Mesenchymal stem cell (in vitro differentiated cells and primary cell): ENCODE measurements at regions not wholly inside any gene's neighbourhood (a gene's known extent, or its start where the extent isn't known, plus 50 kb on each side); places are given as distances from the start of the nearest gene placed in this dataset.
"Not testable (repeated sequence)": the region's sequence is repeated elsewhere in the genome, so short reads cannot be mapped to it uniquely, and the experiment has no call there.

ENCODE experiments used
- DNase-seq: peaks from one replicate; pipeline ENCODE4 v3.0.0-alpha.2; 2013
- H2AFZ ChIP-seq: one replicate; pipeline ENCODE4 v1.6.1; 2013; ENCODE audit warnings: low read depth, mild to moderate bottlenecking, control low read depth, inconsistent platforms, low read length, moderate library complexity
- H2AK5ac ChIP-seq: 2 replicates; pipeline ENCODE4 v1.6.1; 2013; ENCODE audit warnings: low read length, moderate library complexity, mild to moderate bottlenecking, inconsistent platforms; ENCODE audit not compliant: severe bottlenecking
- H2BK120ac ChIP-seq: one replicate; pipeline ENCODE4 v1.6.1; 2013; ENCODE audit warnings: low read depth, mild to moderate bottlenecking, inconsistent platforms, low read length, moderate library complexity
- H2BK12ac ChIP-seq, 2 experiments: one replicate each; pipeline ENCODE4 v1.6.1; 2013; ENCODE audit warnings: inconsistent platforms in 2 of 2, low read length in 2 of 2, mild to moderate bottlenecking in 2 of 2, moderate library complexity in 2 of 2, control low read depth in 1 of 2
- H2BK15ac ChIP-seq: one replicate; pipeline ENCODE4 v1.6.1; 2013; ENCODE audit warnings: mild to moderate bottlenecking, low read depth, inconsistent platforms; ENCODE audit not compliant: poor library complexity, severe bottlenecking
- H2BK5ac ChIP-seq: 2 replicates; pipeline ENCODE4 v1.6.1; 2013; ENCODE audit warnings: low read depth, mild to moderate bottlenecking, low read length, control low read depth, inconsistent platforms; ENCODE audit not compliant: poor library complexity, severe bottlenecking
- H3K14ac ChIP-seq, 2 experiments: one replicate each; pipeline ENCODE4 v1.6.1; 2013; ENCODE audit warnings: inconsistent platforms in 2 of 2, low read length in 2 of 2, control low read depth in 1 of 2, mild to moderate bottlenecking in 1 of 2, moderate library complexity in 1 of 2
- H3K18ac ChIP-seq, 2 experiments: one replicate each; pipeline ENCODE4 v1.6.1; 2013; ENCODE audit warnings: inconsistent platforms in 2 of 2, low read length in 2 of 2, control low read depth in 1 of 2, low read depth in 1 of 2, mild to moderate bottlenecking in 1 of 2
- H3K23ac ChIP-seq, 2 experiments: one replicate each; pipeline ENCODE4 v1.6.1; 2013; ENCODE audit warnings: inconsistent platforms in 2 of 2, low read length in 2 of 2, mild to moderate bottlenecking in 2 of 2, moderate library complexity in 2 of 2, control low read depth in 1 of 2
- H3K27ac ChIP-seq: 2 replicates; pipeline ENCODE4 v1.5.1; 2013; ENCODE audit warnings: mild to moderate bottlenecking, moderate library complexity, low read length, control low read depth, inconsistent platforms; ENCODE audit not compliant: poor library complexity, severe bottlenecking
- H3K27me3 ChIP-seq, 2 experiments: 2 replicates each; pipeline versions ENCODE4 v1.6.1 to v1.7.0; 2013; ENCODE audit warnings: low read length in 2 of 2, mild to moderate bottlenecking in 2 of 2, moderate library complexity in 2 of 2, control low read depth in 1 of 2, inconsistent platforms in 1 of 2; ENCODE audit not compliant: control insufficient read depth in 1 of 2, insufficient read depth in 1 of 2
- H3K36me3 ChIP-seq, 2 experiments: 2 replicates each; pipeline versions ENCODE4 v1.6.1 to v1.7.0; 2013; ENCODE audit warnings: low read length in 2 of 2, control low read depth in 1 of 2, inconsistent platforms in 1 of 2, low read depth in 1 of 2, mild to moderate bottlenecking in 1 of 2; ENCODE audit not compliant: insufficient read depth in 2 of 2, control insufficient read depth in 1 of 2
- H3K4ac ChIP-seq, 2 experiments: one replicate each; pipeline ENCODE4 v1.6.1; 2013; ENCODE audit warnings: inconsistent platforms in 2 of 2, low read length in 2 of 2, mild to moderate bottlenecking in 2 of 2, moderate library complexity in 2 of 2, control low read depth in 1 of 2, low read depth in 1 of 2
- H3K4me1 ChIP-seq: 2 replicates; pipeline ENCODE4 v1.6.1; 2013; ENCODE audit warnings: low read depth, low read length, control low read depth; ENCODE audit not compliant: control insufficient read depth, insufficient read depth
- H3K4me2 ChIP-seq: 2 replicates; pipeline ENCODE4 v1.6.1; 2013; ENCODE audit warnings: low read length, mild to moderate bottlenecking, inconsistent platforms; ENCODE audit not compliant: poor library complexity, severe bottlenecking
- H3K4me3 ChIP-seq, 2 experiments: 2 replicates each; pipeline versions ENCODE4 v1.5.1 to v1.7.0; 2013; ENCODE audit warnings: low read length in 2 of 2, mild to moderate bottlenecking in 2 of 2, control low read depth in 1 of 2, low read depth in 1 of 2; ENCODE audit not compliant: insufficient read depth in 1 of 2
- H3K79me1 ChIP-seq: replicated peaks from 2 replicates; pipeline ENCODE4 v1.6.1; 2013; ENCODE audit warnings: mild to moderate bottlenecking, control low read depth, low read length, inconsistent platforms; ENCODE audit not compliant: poor library complexity, severe bottlenecking
- H3K9ac ChIP-seq: 2 replicates; pipeline ENCODE4 v1.7.0; 2013; ENCODE audit warnings: mild to moderate bottlenecking, low read length, moderate library complexity
- H3K9me3 ChIP-seq: 2 replicates; pipeline ENCODE4 v1.7.0; 2013; ENCODE audit warnings: mild to moderate bottlenecking, low read length; ENCODE audit not compliant: control insufficient read depth
- H4K8ac ChIP-seq: one replicate; pipeline ENCODE4 v1.6.1; 2013; ENCODE audit warnings: inconsistent platforms, mild to moderate bottlenecking, low read length, moderate library complexity
- H4K91ac ChIP-seq: one replicate; pipeline ENCODE4 v1.6.1; 2013; ENCODE audit warnings: mild to moderate bottlenecking, low read length, inconsistent platforms
- WGBS: methylation state at CpG from one replicate; pipeline ENCODE4 v1.1.7; 2013; ENCODE audit warnings: mixed read lengths; 5-methylcytosine and 5-hydroxymethylcytosine counted together

GRCh38 chr4:84245042-84245441 is 254.1 kb downstream of the NKX6-1 start:
- not testable (repeated sequence) for H3K4me2 ChIP-seq, H3K27ac ChIP-seq, H2AFZ ChIP-seq, H3K27me3 ChIP-seq, H3K79me1 ChIP-seq, H3K23ac ChIP-seq, H2AK5ac ChIP-seq, H3K4me3 ChIP-seq, H3K36me3 ChIP-seq, H2BK12ac ChIP-seq, DNase-seq, H4K91ac ChIP-seq, H4K8ac ChIP-seq, H3K18ac ChIP-seq, H3K4me1 ChIP-seq, H2BK5ac ChIP-seq, H2BK15ac ChIP-seq, H3K14ac ChIP-seq, H3K9ac ChIP-seq, H2BK120ac ChIP-seq, H3K4ac ChIP-seq, H3K9me3 ChIP-seq
- WGBS: 86% methylated on average over 14 of the region's 14 CpGs

DNA sequence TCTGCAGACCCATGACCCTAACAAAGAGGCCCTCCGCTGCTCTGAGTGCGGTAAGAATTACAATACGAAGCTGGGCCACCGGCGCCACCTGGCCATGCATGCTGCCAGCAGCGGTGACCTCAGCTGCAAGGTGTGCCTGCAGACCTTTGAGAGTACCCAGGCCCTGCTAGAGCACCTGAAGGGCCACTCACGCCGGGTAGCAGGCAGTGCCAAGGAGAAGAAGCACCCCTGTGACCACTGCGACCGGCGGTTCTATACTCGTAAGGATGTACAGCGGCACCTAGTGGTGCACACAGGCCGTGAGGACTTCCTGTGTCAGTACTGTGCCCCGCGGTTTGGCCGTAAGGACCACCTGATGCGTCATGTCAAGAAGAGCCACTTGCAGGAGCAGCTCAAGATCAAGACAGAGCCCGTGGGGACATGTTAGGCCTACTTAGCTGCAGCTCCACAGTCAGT is 254.7 kb downstream of the NKX6-1 start:
- not testable (repeated sequence) for H3K4ac ChIP-seq, H2BK15ac ChIP-seq, H3K14ac ChIP-seq, H2BK12ac ChIP-seq, H3K4me2 ChIP-seq, H3K79me1 ChIP-seq, H3K18ac ChIP-seq, H3K4me1 ChIP-seq, H4K8ac ChIP-seq, H3K27me3 ChIP-seq, H2AFZ ChIP-seq, DNase-seq, H2BK120ac ChIP-seq, H2AK5ac ChIP-seq, H3K27ac ChIP-seq, H2BK5ac ChIP-seq, H3K9me3 ChIP-seq, H4K91ac ChIP-seq, H3K36me3 ChIP-seq, H3K9ac ChIP-seq, H3K23ac ChIP-seq, H3K4me3 ChIP-seq
- WGBS: 91% methylated on average over 19 of the region's 19 CpGs

DNA sequence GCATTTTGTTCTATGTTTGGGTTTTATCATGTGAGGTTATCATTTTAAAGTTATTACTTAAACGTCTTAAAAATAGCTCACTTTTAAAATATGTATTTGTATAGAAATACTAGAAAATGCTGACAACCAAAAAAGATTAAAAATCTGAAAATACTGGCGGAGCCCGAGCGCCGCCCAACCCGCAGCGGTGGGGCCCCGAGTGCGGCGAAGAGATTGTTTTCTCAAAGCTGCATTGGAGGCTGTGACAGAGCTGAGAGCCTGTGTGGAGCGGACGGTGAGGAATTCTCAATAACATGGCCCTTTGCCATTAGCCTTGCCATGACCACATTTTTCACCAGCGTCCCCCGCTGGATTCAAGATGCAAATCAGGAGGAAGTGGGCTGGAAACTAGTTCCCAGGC is 255.4 kb downstream of the NKX6-1 start:
- no peak overlapping the region for H3K14ac ChIP-seq
- no peak overlapping the region for H3K23ac ChIP-seq
- no peaks in the 10 kb centered on the region for H3K79me1 ChIP-seq
- no peak overlapping the region for H2BK5ac ChIP-seq
- no peaks in the 10 kb centered on the region for H3K9me3 ChIP-seq
- H3K4me3 ChIP-seq: no peak overlapping the region
- H2BK15ac ChIP-seq: no peak overlapping the region
- H2BK12ac ChIP-seq: no peak overlapping the region
- no peak overlapping the region for H3K4me2 ChIP-seq
- no peak overlapping the region for H4K8ac ChIP-seq
- no peak for DNase-seq
- no peak overlapping the region for H3K4ac ChIP-seq
- no peak overlapping the region for H2AK5ac ChIP-seq
- no peak overlapping the region for H3K18ac ChIP-seq
- 96% methylated on average over 13 of the region's 14 CpGs for WGBS
- H3K27me3 ChIP-seq: peaks cover 0 to 3% of the 10 kb centered on the region in 2 experiments
- no peaks in the 10 kb centered on the region for H3K4me1 ChIP-seq
- H2AFZ ChIP-seq: no peak overlapping the region
- H3K36me3 ChIP-seq: no peaks in the 10 kb centered on the region
- H3K9ac ChIP-seq: no peak overlapping the region
- no peak overlapping the region for H2BK120ac ChIP-seq
- H3K27ac ChIP-seq: no peak overlapping the region
- H4K91ac ChIP-seq: no peak overlapping the region

DNA sequence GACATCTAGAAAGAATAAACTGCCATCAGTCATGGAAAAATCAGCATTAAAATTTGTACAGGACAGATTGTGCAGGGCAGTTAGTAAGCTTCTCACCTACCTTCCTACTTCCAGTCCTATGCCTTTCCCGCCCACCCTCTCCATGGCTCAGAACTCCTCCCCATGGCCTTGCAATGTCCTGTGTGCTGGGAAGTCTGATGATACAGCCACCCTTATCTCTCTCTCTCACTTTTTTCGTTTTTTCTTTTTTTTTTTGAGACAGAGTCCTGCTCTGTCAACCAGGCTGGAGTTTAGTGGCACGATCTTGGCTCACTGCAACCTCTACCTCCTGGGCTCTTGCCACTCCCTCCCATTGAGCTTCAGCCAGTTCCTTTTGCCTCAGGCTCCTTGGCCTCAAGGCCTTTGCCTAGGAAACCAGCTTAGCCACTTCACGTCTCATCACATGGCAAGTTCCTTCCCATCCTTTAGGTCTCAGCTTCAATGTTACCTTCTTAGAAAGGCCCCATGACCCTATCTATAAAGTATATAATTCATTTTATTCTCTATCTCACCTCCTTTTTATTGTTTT is 259.7 kb downstream of the NKX6-1 start:
- 66% methylated on average over 4 of the region's 4 CpGs for WGBS

More for the DNA sequence above, 259.7 kb downstream of the NKX6-1 start:
- no peak overlapping the region for H3K14ac ChIP-seq
- peaks cover 0 to 3% of the 10 kb centered on the region in 2 experiments for H3K27me3 ChIP-seq
- H3K4ac ChIP-seq: no peak overlapping the region
- no peaks in the 10 kb centered on the region for H3K79me1 ChIP-seq
- H3K27ac ChIP-seq: no peak overlapping the region
- H3K4me2 ChIP-seq: no peak overlapping the region
- H2AK5ac ChIP-seq: no peak overlapping the region
- DNase-seq: no peak
- H3K9ac ChIP-seq: no peak overlapping the region
- no peaks in the 10 kb centered on the region for H3K4me1 ChIP-seq
- H4K8ac ChIP-seq: no peak overlapping the region
- no peak overlapping the region for H3K18ac ChIP-seq
- no peak overlapping the region for H2BK5ac ChIP-seq
- H3K36me3 ChIP-seq: no peaks in the 10 kb centered on the region
- no peak overlapping the region for H3K4me3 ChIP-seq
- no peak overlapping the region for H2BK120ac ChIP-seq
- H3K23ac ChIP-seq: no peak overlapping the region
- peaks cover 6% of the 10 kb centered on the region for H3K9me3 ChIP-seq
- H2BK15ac ChIP-seq: no peak overlapping the region
- H2BK12ac ChIP-seq: no peak overlapping the region
- no peak overlapping the region for H2AFZ ChIP-seq
- no peak overlapping the region for H4K91ac ChIP-seq
